ENCODE measurements at regions not wholly inside any gene's neighbourhood (a gene's known extent, or its start where the extent isn't known, plus 50 kb on each side); places are given as distances from the start of the nearest gene placed in this dataset.
"Not testable (repeated sequence)": the region's sequence is repeated elsewhere in the genome, so short reads cannot be mapped to it uniquely, and the experiment has no call there.

DNA sequence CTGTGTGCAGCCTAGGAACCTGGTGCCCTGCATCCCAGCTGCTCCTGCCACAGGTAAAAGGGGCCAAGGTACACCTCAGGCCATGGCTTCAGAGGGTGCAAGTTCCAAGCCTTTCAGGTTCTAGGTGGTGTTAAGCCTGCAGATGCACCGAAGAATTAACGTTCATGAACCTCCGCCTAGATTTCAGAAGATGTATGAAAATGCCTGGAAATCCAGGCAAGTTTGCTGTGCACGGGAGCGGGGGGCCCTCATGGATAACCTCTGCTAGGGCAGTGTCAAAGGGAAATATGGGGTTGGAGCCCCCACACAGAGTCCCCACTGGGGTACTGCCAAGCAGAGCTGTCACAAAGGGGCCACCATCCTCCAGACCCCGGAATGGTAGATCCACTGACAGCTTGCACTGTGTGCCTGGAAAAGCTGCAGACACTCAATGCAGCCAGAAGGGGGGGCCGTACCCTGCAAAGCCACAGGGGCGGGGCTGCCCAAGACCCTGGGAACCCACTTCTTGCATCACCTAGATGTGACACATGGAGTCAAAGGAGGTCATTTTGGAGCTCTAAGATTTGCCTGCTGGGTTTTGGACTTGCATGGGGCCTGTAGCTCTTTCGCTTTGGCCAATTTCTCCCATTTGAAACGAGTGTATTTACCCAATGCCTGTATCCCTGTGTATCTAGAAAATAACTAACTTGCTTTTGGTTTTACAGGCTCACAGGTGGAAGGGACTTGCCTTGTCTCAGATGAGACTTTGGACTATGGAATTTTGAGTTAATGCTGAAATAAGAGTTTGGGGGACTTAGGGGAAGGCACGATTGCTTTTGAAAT, 145.2 kb upstream of the C1QTNF3 start:
- DNase-seq (ENCODE audit: extremely low read depth in 1 of 2, low read depth in 1 of 2): peak in 1 of 2 donors; percentile 46

GRCh38 chr5:34189246-34189645, 146.2 kb upstream of the C1QTNF3 start:
- not testable (repeated sequence) for DNase-seq (ENCODE audit: extremely low read depth in 1 of 2, low read depth in 1 of 2)

- not testable (repeated sequence) for DNase-seq (ENCODE audit: extremely low read depth in 1 of 2, low read depth in 1 of 2)
Observed at GRCh38 chr5:34189752-34190411, 146.9 kb upstream of the C1QTNF3 start.

DNA sequence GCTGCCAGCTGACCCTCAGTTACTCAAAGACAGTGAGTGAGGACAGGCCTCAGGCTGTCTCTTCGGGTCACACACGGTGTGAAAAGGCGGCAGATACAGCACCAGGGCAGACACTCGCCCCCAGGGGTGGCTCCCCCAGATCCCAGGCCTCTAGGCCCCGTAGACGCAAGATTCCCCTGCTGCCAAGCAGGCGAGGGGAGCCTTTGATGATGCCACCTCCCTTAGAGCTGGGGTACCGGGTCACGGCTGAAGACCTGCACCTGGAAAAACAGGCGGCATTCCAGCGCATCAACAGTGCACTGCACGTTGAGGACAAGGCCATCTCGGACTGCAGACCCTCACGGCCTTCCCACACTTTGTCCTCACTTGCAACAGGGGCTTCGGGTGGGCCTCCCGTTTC, 147.5 kb upstream of the C1QTNF3 start:
- DNase-seq (ENCODE audit: extremely low read depth in 1 of 2, low read depth in 1 of 2): not testable (repeated sequence)

DNA sequence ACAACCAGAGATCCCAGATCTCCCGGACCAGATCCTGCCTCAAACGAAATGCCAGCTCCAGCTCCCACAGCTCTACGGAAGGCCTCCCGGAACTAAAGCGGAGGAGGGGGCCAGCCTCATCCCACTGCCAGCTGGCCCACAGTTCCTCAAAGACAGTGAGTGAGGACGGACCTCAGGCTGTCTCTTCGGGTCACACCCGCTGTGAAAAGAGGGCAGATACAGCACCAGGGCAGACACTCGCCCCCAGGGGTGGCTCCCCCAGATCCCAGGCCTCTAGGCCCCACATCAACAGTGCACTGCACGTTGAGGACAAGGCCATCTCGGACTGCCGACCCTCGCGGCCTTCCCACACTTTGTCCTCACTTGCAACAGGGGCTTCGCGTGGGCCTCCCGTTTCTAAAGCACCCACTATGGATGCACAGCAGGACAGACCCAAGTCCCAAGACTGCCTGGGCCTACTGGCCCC, 148.3 kb upstream of the C1QTNF3 start:
- DNase-seq (ENCODE audit: extremely low read depth in 1 of 2, low read depth in 1 of 2): not testable (repeated sequence)

DNA sequence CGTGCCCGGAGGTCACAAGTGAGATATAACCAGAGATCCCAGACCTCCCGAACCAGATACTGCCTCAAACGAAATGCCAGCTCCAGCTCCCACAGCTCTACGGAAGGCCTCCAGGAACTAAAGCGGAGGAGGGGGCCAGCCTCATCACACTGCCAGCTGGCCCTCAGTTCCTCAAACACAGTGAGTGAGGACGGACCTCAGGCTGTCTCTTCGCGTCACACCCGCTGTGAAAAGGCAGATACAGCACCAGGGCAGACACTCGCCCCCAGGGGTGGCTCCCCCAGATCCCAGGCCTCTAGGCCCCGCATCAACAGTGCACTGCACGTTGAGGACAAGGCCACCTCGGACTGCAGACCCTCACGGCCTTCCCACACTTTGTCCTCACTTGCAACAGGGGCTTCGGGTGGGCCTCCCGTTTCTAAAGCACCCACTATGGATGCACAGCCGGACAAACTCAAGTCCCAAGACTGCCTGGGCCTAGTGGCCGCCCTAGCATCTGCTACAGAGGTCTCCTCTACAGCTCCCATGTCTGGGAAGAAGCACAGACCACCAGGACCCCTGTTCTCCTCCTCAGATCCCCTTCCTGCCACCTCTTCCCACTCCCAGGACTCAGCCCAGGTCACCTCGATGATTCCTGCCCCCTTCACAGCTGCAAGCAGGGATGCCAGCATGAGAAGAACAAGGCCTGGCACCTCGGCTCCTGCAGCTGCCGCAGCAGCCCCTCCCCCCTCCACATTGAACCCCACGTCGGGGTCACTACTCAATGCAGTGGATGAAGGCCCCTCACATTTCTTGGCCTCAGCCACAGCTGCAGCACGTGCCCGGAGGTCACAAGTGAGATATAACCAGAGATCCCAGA, 149.3 kb upstream of the C1QTNF3 start:
- DNase-seq (ENCODE audit: extremely low read depth in 1 of 2, low read depth in 1 of 2): not testable (repeated sequence)

DNA sequence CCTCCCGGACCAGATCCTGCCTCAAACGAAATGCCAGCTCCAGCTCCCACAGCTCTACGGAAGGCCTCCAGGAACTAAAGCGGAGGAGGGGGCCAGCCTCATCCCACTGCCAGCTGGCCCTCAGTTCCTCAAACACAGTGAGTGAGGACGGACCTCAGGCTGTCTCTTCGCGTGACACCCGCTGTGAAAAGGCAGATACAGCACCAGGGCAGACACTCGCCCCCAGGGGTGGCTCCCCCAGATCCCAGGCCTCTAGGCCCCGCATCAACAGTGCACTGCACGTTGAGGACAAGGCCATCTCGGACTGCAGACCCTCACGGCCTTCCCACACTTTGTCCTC, 149.9 kb upstream of the C1QTNF3 start:
- DNase-seq (ENCODE audit: extremely low read depth in 1 of 2, low read depth in 1 of 2): not testable (repeated sequence)

DNA sequence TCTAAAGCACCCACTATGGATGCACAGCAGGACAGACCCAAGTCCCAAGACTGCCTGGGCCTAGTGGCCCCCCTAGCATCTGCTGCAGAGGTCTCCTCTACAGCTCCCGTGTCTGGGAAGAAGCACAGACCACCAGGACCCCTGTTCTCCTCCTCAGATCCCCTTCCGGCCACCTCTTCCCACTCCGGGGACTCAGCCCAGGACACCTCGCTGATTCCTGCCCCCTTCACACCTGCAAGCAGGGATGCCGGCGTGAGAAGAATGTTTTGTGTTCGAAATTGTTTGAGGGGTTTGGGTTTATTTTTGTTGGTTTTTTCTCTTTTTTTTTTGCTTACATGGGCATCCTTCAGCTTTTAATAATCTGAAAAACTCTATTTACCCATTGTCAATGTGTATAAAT, 150.3 kb upstream of the C1QTNF3 start:
- DNase-seq (ENCODE audit: extremely low read depth in 1 of 2, low read depth in 1 of 2): not testable (repeated sequence)

GRCh38 chr5:34193804-34194203, 150.8 kb upstream of the C1QTNF3 start:
- not testable (repeated sequence) for DNase-seq (ENCODE audit: extremely low read depth in 1 of 2, low read depth in 1 of 2)

DNA sequence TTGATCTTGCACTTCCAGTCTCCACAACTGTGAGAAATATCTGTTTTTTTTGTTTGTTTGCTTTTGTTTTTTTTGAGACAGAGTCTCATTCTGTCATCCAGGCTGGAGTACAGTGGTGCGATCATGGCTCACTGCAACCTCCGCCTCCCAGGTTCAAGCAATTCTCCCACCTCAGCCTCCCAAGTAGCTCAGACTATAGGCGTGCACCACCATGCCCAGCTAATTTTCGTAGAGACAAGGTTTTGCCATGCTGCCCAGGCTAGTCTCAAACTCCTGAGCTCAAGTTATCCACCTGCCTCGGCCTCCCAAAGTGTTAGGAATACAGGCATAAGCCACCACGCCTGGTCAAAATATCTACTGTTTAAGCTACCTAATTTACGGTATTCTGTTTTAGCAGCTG, 153.1 kb upstream of the C1QTNF3 start:
- DNase-seq (ENCODE audit: extremely low read depth in 1 of 2, low read depth in 1 of 2): not testable (repeated sequence)

DNA sequence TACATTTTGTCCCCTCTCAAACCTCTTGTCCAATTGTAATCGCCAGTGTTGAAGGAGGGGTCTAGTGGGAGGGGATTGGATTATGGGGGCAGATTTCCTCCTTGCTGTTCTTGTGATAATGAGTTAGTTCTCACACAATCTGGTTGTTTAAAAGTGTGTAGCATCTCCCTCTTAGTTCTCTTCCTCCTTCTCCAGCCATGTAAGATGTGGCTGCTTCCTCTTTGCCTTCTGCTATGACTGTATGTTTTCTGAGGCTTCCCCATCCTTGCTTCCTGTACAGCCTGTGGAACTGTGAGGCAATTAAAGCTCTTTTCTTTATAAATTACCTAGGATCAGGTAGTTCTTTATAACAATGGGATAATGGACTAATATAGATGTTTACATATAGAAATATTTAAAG, 162.3 kb upstream of the C1QTNF3 start:
- DNase-seq (ENCODE audit: extremely low read depth in 1 of 2, low read depth in 1 of 2): not testable (repeated sequence)

DNA sequence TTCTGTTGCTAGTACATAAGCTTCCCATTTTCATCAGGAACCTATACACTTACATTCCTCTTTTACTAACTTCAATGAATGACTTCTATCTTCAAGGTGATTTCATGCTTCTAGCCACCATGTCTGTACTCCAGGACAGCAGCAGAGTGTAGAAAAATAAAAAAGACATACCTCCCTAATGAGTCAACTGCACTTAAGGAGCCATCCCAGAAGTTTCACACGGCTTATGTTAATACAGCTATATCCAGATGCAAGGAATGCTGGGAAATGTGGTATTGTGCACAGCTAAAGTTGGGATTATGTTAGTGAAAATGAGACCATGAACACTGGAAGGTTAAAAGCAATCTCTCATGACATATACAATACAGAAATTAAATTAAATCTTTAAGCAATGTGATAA, 174.4 kb upstream of the C1QTNF3 start:
- not testable (repeated sequence) for DNase-seq (ENCODE audit: extremely low read depth in 1 of 2, low read depth in 1 of 2)

DNA sequence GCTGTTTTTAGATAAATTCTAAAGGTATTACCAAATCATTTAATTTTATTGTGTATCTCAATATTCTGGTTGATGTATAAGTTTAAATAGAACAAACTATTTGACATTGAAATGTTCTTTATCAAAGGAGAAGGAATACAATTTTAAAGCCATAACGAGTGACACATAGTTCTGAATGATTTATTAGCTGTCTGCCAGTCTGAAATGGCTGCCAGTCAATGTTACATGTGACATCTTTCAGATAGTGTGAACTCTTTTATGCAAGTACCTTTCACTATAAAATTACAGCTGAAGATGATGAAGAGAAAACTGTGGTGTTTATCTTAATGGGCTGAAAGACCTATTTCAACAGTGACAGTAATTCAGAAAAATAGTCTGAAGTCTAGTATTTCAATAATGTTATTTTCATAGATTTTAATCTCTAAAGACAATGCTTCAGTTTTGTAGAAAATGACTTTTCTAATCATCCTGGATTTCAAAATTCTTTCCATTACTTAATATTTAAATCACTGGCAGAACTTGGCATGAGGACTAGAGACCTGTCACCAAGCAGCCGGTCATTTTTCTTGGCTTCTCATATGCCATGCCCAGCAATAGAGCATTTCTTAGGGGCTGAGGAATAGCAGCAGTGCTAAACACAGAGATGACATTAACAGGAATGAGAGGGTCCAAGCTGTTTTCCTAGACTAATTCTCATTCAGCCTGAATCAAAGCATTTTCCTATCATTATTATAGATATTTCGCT, 178.5 kb upstream of the C1QTNF3 start:
- DNase-seq (ENCODE audit: extremely low read depth in 1 of 2, low read depth in 1 of 2): not testable (repeated sequence)

GRCh38 chr5:34223158-34223557, 180.1 kb upstream of the C1QTNF3 start:
- DNase-seq (ENCODE audit: extremely low read depth in 1 of 2, low read depth in 1 of 2): not testable (repeated sequence)

- DNase-seq (ENCODE audit: extremely low read depth in 1 of 2, low read depth in 1 of 2): not testable (repeated sequence)
Observed at GRCh38 chr5:34230402-34230801, 187.4 kb upstream of the C1QTNF3 start.

DNA sequence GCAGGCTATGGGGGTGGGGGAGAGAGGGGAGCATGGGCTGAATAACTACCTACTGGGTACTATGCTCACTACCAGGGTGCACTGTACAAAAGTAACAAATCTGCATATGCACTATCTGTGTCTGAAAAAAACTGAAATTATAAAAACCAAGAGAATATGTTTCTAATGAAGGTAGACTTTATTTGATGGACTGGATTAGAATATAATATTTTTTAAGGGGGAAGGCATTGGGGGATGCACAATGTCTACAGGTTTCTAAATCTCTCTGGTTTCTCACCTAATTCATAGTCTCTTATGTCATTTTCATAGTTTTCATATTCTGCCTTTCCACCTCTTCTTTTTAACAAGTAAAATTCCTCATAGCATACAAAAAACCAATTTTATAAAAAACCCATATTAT, 200.8 kb upstream of the C1QTNF3 start:
- DNase-seq (ENCODE audit: extremely low read depth in 1 of 2, low read depth in 1 of 2): not testable (repeated sequence)

DNA sequence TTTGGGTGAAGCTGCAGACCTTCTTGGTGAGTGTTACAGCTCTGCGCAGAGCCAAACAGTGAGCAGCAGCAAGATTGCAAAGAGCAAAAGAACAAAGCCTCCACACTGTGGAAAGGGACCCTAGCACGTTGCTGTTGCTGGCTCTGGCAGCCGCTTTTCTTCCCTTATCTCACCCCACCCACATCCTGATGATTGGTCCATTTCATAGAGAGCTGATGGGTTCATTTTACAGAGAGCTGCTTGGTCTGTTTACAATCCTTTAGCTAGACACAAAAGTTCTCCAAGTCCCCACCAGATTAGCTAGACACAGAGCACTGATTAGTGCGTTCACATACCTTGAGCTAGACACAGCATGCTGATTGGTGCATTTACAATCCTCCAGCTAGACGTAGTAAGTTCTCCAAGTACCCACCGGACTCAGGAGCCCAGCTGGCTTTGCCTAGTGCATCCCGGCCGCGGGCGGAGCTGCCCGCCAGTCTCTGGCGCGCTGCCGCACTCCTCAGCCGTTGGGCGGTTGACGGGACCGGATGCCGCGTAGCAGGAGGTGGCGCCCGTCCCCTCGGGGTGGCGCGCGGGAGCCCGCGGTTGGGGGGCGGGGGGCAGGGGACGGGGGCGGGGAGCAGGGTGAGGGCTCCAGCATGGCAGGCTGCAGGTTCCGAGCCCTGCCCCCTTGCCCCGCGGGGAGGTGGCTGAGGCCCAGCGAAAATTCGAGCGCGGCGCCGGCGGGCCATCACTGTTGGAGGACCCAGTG, 201.4 kb upstream of the C1QTNF3 start:
- DNase-seq (ENCODE audit: extremely low read depth in 1 of 2, low read depth in 1 of 2): peak; percentile 38 to 57

- DNase-seq (ENCODE audit: extremely low read depth in 1 of 2, low read depth in 1 of 2): peak in 1 of 2 donors; percentile 14
Observed at GRCh38 chr5:34245032-34245394, 202.0 kb upstream of the C1QTNF3 start.

- not testable (repeated sequence) for DNase-seq (ENCODE audit: extremely low read depth in 1 of 2, low read depth in 1 of 2)
Observed at GRCh38 chr5:34245813-34246212, 202.8 kb upstream of the C1QTNF3 start.

- not testable (repeated sequence) for DNase-seq (ENCODE audit: extremely low read depth in 1 of 2, low read depth in 1 of 2)
Observed at GRCh38 chr5:34258598-34258997, 215.6 kb upstream of the C1QTNF3 start.
